ENCODE measurements at regions not wholly inside any gene's neighbourhood (a gene's known extent, or its start where the extent isn't known, plus 50 kb on each side); places are given as distances from the start of the nearest gene placed in this dataset.

DNA sequence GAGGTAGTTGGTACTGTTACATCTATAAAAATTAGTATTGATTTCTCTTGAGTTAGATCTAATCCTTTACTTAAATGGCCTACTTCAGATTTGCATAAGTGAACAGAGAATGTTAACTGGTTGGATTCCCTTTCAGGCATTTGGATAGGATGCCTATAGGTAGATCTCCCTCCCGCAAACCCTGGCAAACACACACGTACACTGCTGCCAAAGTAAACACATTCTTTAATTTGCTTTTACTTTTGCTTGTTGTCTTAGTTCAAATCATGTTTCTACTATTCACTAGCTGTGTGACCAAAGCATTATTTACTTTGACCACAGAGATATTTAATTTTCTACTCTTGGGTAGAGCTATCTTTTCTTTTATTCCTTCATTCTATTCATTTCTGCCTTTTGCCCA, 936.1 kb upstream of the FBXO33 start:
- H3K4me3 ChIP-seq, result no peak overlapping the region
- ATAC-seq (no peak), DNase-seq (no peak)
- TF ChIP-seq CTCF (IDR thresholded peaks at IDR 0.05) (no peak), POLR2A (IDR thresholded peaks at IDR 0.05) (no peak)
- H3K27me3 ChIP-seq, result no peaks in the 10 kb centered on the region
- no peaks in the 10 kb centered on the region for H3K36me3 ChIP-seq
- no peaks in the 10 kb centered on the region for H3K9me3 ChIP-seq
- intact Hi-C loops (cut with DNase I), result no loop called here
- no peaks in the 10 kb centered on the region for H3K4me1 ChIP-seq
- WGBS, 4 donors, result 42 to 55% (median 45%) methylated on average over 2 of the region's 2 CpGs
- H3K27ac ChIP-seq, result no peak overlapping the region

DNA sequence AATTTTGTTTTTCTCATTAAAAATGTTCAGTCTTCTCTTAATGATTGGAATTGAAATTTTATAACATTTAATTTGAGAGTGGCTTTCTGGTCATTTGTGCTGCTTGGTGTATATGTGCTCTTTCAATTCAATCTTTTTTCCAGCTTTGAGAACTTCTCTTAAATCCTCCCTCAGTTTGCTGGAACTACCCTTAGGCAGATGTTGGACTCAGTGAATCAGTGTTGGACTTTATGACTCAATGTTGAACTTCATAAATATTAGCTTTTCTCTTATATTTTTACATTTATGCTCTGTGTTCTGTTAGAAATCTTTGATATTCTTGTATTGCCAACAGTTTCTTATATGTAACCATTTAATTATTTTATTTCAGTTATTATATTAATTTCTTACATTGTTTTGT, 935.5 kb upstream of the FBXO33 start:
- no peaks in the 10 kb centered on the region for H3K4me1 ChIP-seq
- TF ChIP-seq CTCF (IDR thresholded peaks at IDR 0.05) (no peak), POLR2A (IDR thresholded peaks at IDR 0.05) (no peak)
- no peaks in the 10 kb centered on the region for H3K27me3 ChIP-seq
- DNase-seq (no peak), ATAC-seq (no peak)
- H3K9me3 ChIP-seq, result no peaks in the 10 kb centered on the region
- no peaks in the 10 kb centered on the region for H3K36me3 ChIP-seq
- no peak overlapping the region for H3K4me3 ChIP-seq
- intact Hi-C loops (cut with DNase I), result no loop called here
- H3K27ac ChIP-seq, result no peak overlapping the region

GRCh38 chr14:40365305-40365704, 933.1 kb upstream of the FBXO33 start:
- 73 to 87% (median 83%) methylated on average over 2 of the region's 2 CpGs for WGBS, 4 donors
- intact Hi-C loops (cut with DNase I), result no loop called here
- ATAC-seq (no peak), DNase-seq (no peak)
- Histone ChIP-seq H3K4me1 (no peaks in the 10 kb centered on the region), H3K27me3 (no peaks in the 10 kb centered on the region), H3K9me3 (no peaks in the 10 kb centered on the region), H3K36me3 (no peaks in the 10 kb centered on the region), H3K4me3 (no peak overlapping the region), H3K27ac (no peak overlapping the region)
- TF ChIP-seq POLR2A (IDR thresholded peaks at IDR 0.05) (no peak), CTCF (IDR thresholded peaks at IDR 0.05) (no peak)

DNA sequence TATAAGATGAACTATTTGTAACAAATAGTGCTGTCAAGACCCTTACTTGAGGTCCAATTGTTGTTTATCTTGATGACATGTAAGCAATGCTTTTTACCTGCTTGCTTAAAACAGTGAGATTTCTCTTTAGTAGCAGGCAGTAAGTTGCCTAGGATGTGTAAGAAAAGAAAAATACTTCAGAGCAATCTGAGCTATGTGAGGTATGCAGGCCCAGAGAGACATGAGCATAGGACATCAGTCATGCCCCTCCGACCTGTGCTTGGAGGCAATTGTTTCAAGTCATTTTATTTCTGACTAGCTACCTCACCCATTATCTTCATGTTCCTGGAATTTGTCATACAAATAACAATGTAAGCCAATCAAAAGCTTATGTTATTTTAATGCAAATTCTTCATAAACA, 930.6 kb upstream of the FBXO33 start:
- H3K4me1 ChIP-seq, result no peaks in the 10 kb centered on the region
- H3K27ac ChIP-seq, result no peak overlapping the region
- no peaks in the 10 kb centered on the region for H3K27me3 ChIP-seq
- intact Hi-C loops (cut with DNase I), result no loop called here
- TF ChIP-seq CTCF (IDR thresholded peaks at IDR 0.05), result no peak
- TF ChIP-seq POLR2A (IDR thresholded peaks at IDR 0.05), result no peak
- no peak for ATAC-seq
- peaks cover 0 to 5% (median 0%) of the 10 kb centered on the region in 12 donors for H3K9me3 ChIP-seq
- no peak for DNase-seq
- H3K4me3 ChIP-seq, result no peak overlapping the region
- no peaks in the 10 kb centered on the region for H3K36me3 ChIP-seq
- WGBS, 4 donors, result 33 to 61% (median 50%) methylated on average over 1 of the region's 1 CpG
